HG03039 (cell line): ENCODE measurements at regions not wholly inside any gene's neighbourhood (a gene's known extent, or its start where the extent isn't known, plus 50 kb on each side); places are given as distances from the start of the nearest gene placed in this dataset.
A peak's percentile ranks its signal among the peaks of the same experiment; 100 is the strongest.

Experiments used
- ATAC-seq: cut with Tn5 transposase; IDR thresholded peaks from one replicate; pipeline ENCODE4 v1.9.1; 2021; ENCODE audit warnings: mild to moderate bottlenecking, moderate library complexity; ENCODE audit not compliant: unreplicated experiment

GRCh38 chr5:109476292-109476691 is 66.5 kb upstream of the PJA2 start:
- no peak for ATAC-seq

DNA sequence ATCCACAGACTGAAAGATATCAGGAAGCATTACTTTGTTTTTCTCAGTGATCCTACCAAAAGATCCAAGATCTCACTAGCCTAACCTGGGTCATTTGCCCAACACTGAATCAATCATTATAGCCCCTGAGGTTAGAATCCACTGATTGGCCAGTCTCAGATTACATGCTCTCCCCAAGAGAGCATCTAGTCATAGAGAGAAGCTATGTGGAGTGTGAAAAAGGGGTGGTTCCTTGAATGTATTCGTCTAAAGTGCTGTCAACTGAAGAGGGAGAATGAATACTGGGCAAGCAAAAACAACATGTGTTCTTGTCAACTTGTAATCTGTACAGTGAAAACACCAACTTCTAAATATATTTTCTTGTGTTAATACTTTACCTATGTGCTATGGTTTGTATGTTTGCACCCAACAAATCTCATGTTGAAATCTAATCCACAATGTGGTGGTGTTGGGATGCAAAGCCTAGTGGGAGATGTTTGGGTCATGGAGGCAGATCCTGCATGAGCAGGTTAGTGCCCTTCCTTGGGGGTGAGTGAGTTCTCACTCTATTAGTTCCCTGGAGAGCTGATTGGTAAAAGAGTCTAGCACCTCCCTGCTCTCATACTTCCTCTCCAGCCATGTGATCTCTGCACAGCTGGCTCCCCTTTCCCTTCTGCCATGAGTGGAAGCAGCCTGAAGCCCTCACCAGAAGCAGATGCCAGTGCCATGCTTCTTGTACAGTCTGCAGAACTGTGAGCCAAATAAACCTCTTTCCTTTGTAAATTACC is 60.3 kb upstream of the PJA2 start:
- ATAC-seq = no peak

- peak; percentile 83 for ATAC-seq
These were observed 59.1 kb upstream of the PJA2 start for GRCh38 chr5:109468737-109469420.

- no peak for ATAC-seq
These were observed 58.5 kb upstream of the PJA2 start for GRCh38 chr5:109468288-109468676.

DNA sequence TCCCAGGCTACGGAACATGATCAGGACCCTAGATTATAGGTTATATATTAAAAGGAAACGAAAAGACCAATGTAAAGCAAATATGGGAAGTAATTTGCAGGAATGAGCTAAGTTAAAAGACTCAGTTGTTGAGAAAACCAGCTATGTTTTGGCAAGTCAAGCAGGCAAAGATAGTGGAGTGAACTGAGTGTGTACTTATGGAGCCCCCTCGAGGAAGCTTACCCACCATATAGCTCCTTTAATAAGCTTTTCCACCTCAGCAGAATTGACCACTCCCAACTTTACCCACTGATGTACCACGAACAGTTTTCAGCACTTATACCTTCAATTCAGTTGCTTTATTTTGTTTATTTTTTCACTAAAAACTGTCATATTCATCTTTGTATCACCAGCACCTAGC is 57.3 kb upstream of the PJA2 start:
- ATAC-seq = no peak
